ENCODE measurements at regions not wholly inside any gene's neighbourhood (a gene's known extent, or its start where the extent isn't known, plus 50 kb on each side); places are given as distances from the start of the nearest gene placed in this dataset.
A peak's percentile ranks its signal among the peaks of the same experiment; 100 is the strongest.

GRCh38 chr6:144895313-144896278 is 610.5 kb downstream of the UTRN start:
- H3K56ac ChIP-seq (ENCODE audit: low read length) = no peak overlapping the region
- H3K18ac ChIP-seq (ENCODE audit: low read length) = no peak overlapping the region
- WGBS (ENCODE audit: extremely low coverage, insufficient coverage, low lambda C conversion rate) = no CpG with 5 or more reads among the region's 8 CpGs
- H3K9ac ChIP-seq (ENCODE audit: low read length) = no peak overlapping the region
- H4K5ac ChIP-seq (ENCODE audit: low read length) = no peak overlapping the region
- H3K27me3 ChIP-seq (ENCODE audit: insufficient read depth, low read length, poor library complexity) = no peaks in the 10 kb centered on the region
- H4K8ac ChIP-seq (ENCODE audit: low read depth, low read length) = no peak overlapping the region
- no peaks in the 10 kb centered on the region for H3K79me2 ChIP-seq (ENCODE audit: control insufficient read depth, insufficient read depth, low read length)
- DNase-seq = no peak
- no peak overlapping the region for H3K4ac ChIP-seq (ENCODE audit: low read depth, low read length)
- H2BK120ac ChIP-seq (ENCODE audit: low read depth, low read length) = no peak overlapping the region
- H3K79me1 ChIP-seq (ENCODE audit: low read length) = no peaks in the 10 kb centered on the region
- no peaks in the 10 kb centered on the region for H3K4me1 ChIP-seq (ENCODE audit: control insufficient read depth, low read depth, low read length)
- no peak overlapping the region for H2AK5ac ChIP-seq (ENCODE audit: low read length)
- no peak overlapping the region for H3K4me2 ChIP-seq (ENCODE audit: low read length)
- no peak overlapping the region for H3K27ac ChIP-seq (ENCODE audit: low read depth, low read length)
- no peak overlapping the region for H3K4me3 ChIP-seq (ENCODE audit: low read length)
- no peaks in the 10 kb centered on the region for H3K36me3 ChIP-seq (ENCODE audit: control insufficient read depth, insufficient read depth, low read length)
- no peak overlapping the region for H3K23ac ChIP-seq (ENCODE audit: low read length)
- H2BK15ac ChIP-seq (replicated peaks; ENCODE audit: low read depth) = no peak overlapping the region
- no peak overlapping the region for H2BK5ac ChIP-seq (ENCODE audit: low read length)

DNA sequence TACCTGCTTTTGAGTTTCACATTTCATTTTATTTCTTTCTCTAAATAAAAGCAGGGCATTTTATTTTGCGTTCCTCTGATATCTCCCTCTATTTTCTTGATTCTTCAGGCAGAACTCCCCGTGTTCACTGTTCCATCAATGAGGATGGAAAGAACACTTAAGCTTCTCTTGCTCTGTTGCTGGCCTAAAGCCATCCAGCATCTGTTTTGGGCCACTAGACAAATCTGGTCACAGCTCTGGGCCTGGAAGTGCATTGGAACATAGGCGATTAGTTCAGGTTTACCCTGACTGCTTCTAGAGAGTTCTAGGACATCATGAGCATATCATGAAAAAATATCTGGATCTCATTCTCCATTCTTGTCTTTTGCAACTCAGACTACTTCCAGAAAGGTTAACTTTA is 611.2 kb downstream of the UTRN start:
- no CpG with 5 or more reads among the region's 3 CpGs for WGBS (ENCODE audit: extremely low coverage, insufficient coverage, low lambda C conversion rate)
- Histone ChIP-seq H3K4me3 (ENCODE audit: low read length) (no peak overlapping the region), H3K79me1 (ENCODE audit: low read length) (no peaks in the 10 kb centered on the region), H3K4ac (ENCODE audit: low read depth, low read length) (no peak overlapping the region), H4K8ac (ENCODE audit: low read depth, low read length) (no peak overlapping the region), H4K5ac (ENCODE audit: low read length) (no peak overlapping the region), H3K23ac (ENCODE audit: low read length) (no peak overlapping the region), H3K18ac (ENCODE audit: low read length) (no peak overlapping the region), H3K4me1 (ENCODE audit: control insufficient read depth, low read depth, low read length) (no peaks in the 10 kb centered on the region), H3K4me2 (ENCODE audit: low read length) (no peak overlapping the region), H3K27me3 (ENCODE audit: insufficient read depth, low read length, poor library complexity) (no peaks in the 10 kb centered on the region), H3K56ac (ENCODE audit: low read length) (no peak overlapping the region), H3K9ac (ENCODE audit: low read length) (no peak overlapping the region), H2AK5ac (ENCODE audit: low read length) (no peak overlapping the region), H3K36me3 (ENCODE audit: control insufficient read depth, insufficient read depth, low read length) (no peaks in the 10 kb centered on the region), H2BK5ac (ENCODE audit: low read length) (no peak overlapping the region), H2BK15ac (replicated peaks; ENCODE audit: low read depth) (no peak overlapping the region), H2BK120ac (ENCODE audit: low read depth, low read length) (no peak overlapping the region), H3K27ac (ENCODE audit: low read depth, low read length) (no peak overlapping the region), H3K79me2 (ENCODE audit: control insufficient read depth, insufficient read depth, low read length) (no peaks in the 10 kb centered on the region)
- no peak for DNase-seq

DNA sequence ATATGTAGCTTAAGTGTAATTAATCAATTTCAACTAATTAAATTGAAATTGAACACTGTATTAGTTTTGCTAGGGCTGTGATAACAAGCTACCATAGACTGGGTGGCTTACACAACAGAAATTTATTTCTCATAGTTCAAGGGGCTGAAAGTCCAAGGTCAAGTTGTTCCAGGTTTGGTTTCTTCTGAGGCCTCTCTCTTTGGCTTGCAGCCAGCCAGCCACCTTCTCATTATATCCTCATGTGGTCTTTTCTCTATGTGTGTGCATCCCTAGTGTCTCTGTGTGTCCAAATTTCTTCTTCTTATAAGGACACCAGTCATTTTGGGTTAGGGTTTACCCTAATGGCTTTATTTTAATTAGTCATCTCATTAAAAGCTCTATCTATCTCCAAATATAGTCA is 611.7 kb downstream of the UTRN start:
- DNase-seq = no peak
- no peaks in the 10 kb centered on the region for H3K4me1 ChIP-seq (ENCODE audit: control insufficient read depth, low read depth, low read length)

DNA sequence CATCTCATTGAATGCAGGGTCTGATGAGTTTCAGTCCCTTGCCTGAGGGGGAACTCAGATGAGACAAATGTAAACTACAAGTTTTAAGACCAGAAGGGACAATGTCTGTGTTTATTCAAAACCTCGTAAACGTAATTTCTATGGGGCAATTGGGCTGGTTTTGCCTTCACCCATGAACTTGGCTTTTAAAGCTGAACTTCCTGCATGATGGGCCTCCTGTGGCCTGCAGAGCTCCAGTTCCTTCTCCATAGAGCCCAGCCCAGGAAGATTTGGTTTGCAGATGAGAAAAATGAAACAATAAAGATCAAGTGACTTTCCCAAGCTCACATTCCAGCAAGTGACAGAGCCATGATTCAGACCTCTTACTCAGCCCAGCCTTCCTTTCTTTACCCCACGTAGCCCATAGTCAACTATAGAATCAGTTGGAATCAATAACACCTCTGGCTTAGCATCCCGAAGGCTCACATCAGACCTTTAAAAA is 612.3 kb downstream of the UTRN start:
- Histone ChIP-seq H3K79me2 (ENCODE audit: control insufficient read depth, insufficient read depth, low read length) (no peaks in the 10 kb centered on the region), H2BK5ac (ENCODE audit: low read length) (no peak overlapping the region), H3K18ac (ENCODE audit: low read length) (no peak overlapping the region), H3K79me1 (ENCODE audit: low read length) (no peaks in the 10 kb centered on the region), H2BK15ac (replicated peaks; ENCODE audit: low read depth) (no peak overlapping the region), H3K56ac (ENCODE audit: low read length) (no peak overlapping the region), H4K5ac (ENCODE audit: low read length) (no peak overlapping the region), H3K9ac (ENCODE audit: low read length) (no peak overlapping the region), H3K27me3 (ENCODE audit: insufficient read depth, low read length, poor library complexity) (no peaks in the 10 kb centered on the region), H4K8ac (ENCODE audit: low read depth, low read length) (no peak overlapping the region), H3K23ac (ENCODE audit: low read length) (no peak overlapping the region), H3K4ac (ENCODE audit: low read depth, low read length) (no peak overlapping the region), H3K4me1 (ENCODE audit: control insufficient read depth, low read depth, low read length) (no peaks in the 10 kb centered on the region), H2BK120ac (ENCODE audit: low read depth, low read length) (no peak overlapping the region), H3K4me2 (ENCODE audit: low read length) (no peak overlapping the region), H3K36me3 (ENCODE audit: control insufficient read depth, insufficient read depth, low read length) (no peaks in the 10 kb centered on the region), H3K4me3 (ENCODE audit: low read length) (no peak overlapping the region), H3K27ac (ENCODE audit: low read depth, low read length) (no peak overlapping the region), H2AK5ac (ENCODE audit: low read length) (no peak overlapping the region)
- peak; percentile 26 for DNase-seq
- WGBS (ENCODE audit: extremely low coverage, insufficient coverage, low lambda C conversion rate) = no CpG with 5 or more reads among the region's 4 CpGs

More for the DNA sequence above, 611.7 kb downstream of the UTRN start:
- no peaks in the 10 kb centered on the region for H3K79me2 ChIP-seq (ENCODE audit: control insufficient read depth, insufficient read depth, low read length)
- no peak overlapping the region for H3K4ac ChIP-seq (ENCODE audit: low read depth, low read length)
- no peaks in the 10 kb centered on the region for H3K79me1 ChIP-seq (ENCODE audit: low read length)
- H4K5ac ChIP-seq (ENCODE audit: low read length) = no peak overlapping the region
- H3K27me3 ChIP-seq (ENCODE audit: insufficient read depth, low read length, poor library complexity) = no peaks in the 10 kb centered on the region
- no peak overlapping the region for H3K18ac ChIP-seq (ENCODE audit: low read length)
- no peak overlapping the region for H3K9ac ChIP-seq (ENCODE audit: low read length)
- no peak overlapping the region for H2BK120ac ChIP-seq (ENCODE audit: low read depth, low read length)
- H2BK15ac ChIP-seq (replicated peaks; ENCODE audit: low read depth) = peak overlapping the region; percentile 85
- no peak overlapping the region for H2AK5ac ChIP-seq (ENCODE audit: low read length)
- no peaks in the 10 kb centered on the region for H3K36me3 ChIP-seq (ENCODE audit: control insufficient read depth, insufficient read depth, low read length)
- no peak overlapping the region for H3K56ac ChIP-seq (ENCODE audit: low read length)
- H3K23ac ChIP-seq (ENCODE audit: low read length) = no peak overlapping the region
- no peak overlapping the region for H3K4me2 ChIP-seq (ENCODE audit: low read length)
- H2BK5ac ChIP-seq (ENCODE audit: low read length) = no peak overlapping the region
- H4K8ac ChIP-seq (ENCODE audit: low read depth, low read length) = no peak overlapping the region
- no peak overlapping the region for H3K4me3 ChIP-seq (ENCODE audit: low read length)
- no peak overlapping the region for H3K27ac ChIP-seq (ENCODE audit: low read depth, low read length)

DNA sequence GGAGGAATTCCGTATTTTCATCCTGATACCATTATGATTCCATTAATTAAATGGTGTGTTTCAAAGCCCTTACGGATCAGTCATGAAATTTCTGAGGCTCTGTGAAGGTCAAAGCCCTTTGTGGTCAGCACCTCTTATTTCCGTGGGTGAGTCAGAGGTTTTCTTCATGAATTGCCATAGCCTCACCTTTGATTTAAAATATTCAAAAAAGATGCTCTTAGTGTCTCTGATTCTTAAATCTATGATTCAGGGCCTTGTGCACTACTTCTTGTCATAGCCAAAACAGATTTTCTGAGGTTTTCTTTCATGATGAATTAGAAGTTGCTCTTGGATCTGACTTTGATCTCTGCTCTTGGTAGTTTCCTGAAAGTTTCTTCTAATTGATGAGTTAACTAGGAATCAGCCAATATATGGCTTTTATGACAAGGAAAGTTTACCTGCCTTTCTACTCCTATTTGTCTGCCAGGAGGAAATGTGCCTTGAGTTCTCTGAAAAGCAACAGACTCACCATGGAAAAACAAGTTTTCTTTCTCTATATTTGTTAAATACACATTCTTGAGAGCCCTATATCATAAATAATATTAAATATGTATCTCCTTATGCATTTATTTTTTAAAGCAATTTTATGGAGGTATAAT is 613.0 kb downstream of the UTRN start:
- H3K4ac ChIP-seq (ENCODE audit: low read depth, low read length) = no peak overlapping the region
- H3K79me2 ChIP-seq (ENCODE audit: control insufficient read depth, insufficient read depth, low read length) = no peaks in the 10 kb centered on the region
- H2BK120ac ChIP-seq (ENCODE audit: low read depth, low read length) = no peak overlapping the region
- H2BK15ac ChIP-seq (replicated peaks; ENCODE audit: low read depth) = no peak overlapping the region
- no peak overlapping the region for H4K5ac ChIP-seq (ENCODE audit: low read length)
- H3K23ac ChIP-seq (ENCODE audit: low read length) = no peak overlapping the region
- H3K18ac ChIP-seq (ENCODE audit: low read length) = no peak overlapping the region
- no peaks in the 10 kb centered on the region for H3K27me3 ChIP-seq (ENCODE audit: insufficient read depth, low read length, poor library complexity)
- no peak for DNase-seq
- H3K56ac ChIP-seq (ENCODE audit: low read length) = no peak overlapping the region
- no peak overlapping the region for H2AK5ac ChIP-seq (ENCODE audit: low read length)
- H3K27ac ChIP-seq (ENCODE audit: low read depth, low read length) = no peak overlapping the region
- H3K9ac ChIP-seq (ENCODE audit: low read length) = no peak overlapping the region
- H2BK5ac ChIP-seq (ENCODE audit: low read length) = no peak overlapping the region
- H3K4me3 ChIP-seq (ENCODE audit: low read length) = no peak overlapping the region
- no peak overlapping the region for H4K8ac ChIP-seq (ENCODE audit: low read depth, low read length)
- no peak overlapping the region for H3K4me2 ChIP-seq (ENCODE audit: low read length)
- WGBS (ENCODE audit: extremely low coverage, insufficient coverage, low lambda C conversion rate) = no CpG with 5 or more reads among the region's 3 CpGs
- H3K79me1 ChIP-seq (ENCODE audit: low read length) = no peaks in the 10 kb centered on the region
- no peaks in the 10 kb centered on the region for H3K4me1 ChIP-seq (ENCODE audit: control insufficient read depth, low read depth, low read length)
- H3K36me3 ChIP-seq (ENCODE audit: control insufficient read depth, insufficient read depth, low read length) = no peaks in the 10 kb centered on the region
